ENCODE measurements at regions not wholly inside any gene's neighbourhood (a gene's known extent, or its start where the extent isn't known, plus 50 kb on each side); places are given as distances from the start of the nearest gene placed in this dataset.

- TF ChIP-seq POLR2AphosphoS5 (IDR thresholded peaks at IDR 0.05) (no peak), CTCF (IDR thresholded peaks at IDR 0.05) (no peak)
These were observed 582.5 kb upstream of the MGAT4C start for GRCh38 chr12:86838711-86839110.

Measured in transverse colon (tissue), 4 donors.